HG03135 (cell line): ENCODE measurements at regions not wholly inside any gene's neighbourhood (a gene's known extent, or its start where the extent isn't known, plus 50 kb on each side); places are given as distances from the start of the nearest gene placed in this dataset.

Experiments
- ATAC-seq: cut with Tn5 transposase; IDR thresholded peaks from one replicate; pipeline ENCODE4 v1.9.1; 2021; ENCODE audit warnings: mild to moderate bottlenecking, moderate library complexity; ENCODE audit not compliant: unreplicated experiment

DNA sequence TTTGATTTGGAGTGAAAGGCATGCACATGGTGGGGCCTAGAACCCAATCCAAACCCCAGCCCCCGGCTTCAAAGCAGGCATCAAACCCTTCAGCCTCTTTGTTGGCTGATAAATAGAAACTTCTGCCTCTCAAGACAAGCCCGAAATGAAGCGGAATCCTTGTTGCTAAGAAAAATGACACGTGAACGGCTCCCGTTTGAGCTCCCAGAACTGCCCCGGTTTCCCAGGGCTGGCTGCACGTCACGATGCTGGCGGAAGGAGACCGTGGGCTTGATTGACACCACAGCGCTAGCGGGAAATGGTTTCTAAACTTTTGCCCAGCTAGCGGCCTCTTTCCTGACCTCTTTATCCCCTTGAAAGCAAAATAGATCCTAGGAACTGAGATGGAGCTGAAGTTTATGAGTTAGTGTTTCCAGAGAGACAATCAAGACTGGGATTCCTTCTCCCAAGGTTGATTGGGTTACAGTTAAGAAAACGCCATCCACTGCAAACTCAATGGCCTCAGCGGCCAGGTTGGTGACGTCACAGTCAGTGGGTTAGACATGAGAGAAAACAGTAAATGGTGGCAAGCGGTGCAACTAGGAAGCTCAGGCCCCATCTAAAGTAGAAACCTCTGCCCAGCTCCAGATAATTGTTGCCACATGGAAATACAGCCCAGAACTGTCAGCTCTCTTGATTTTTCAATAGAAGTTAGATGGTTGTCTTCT, 117.0 kb downstream of the ANKRD60 start:
- ATAC-seq, result no peak

DNA sequence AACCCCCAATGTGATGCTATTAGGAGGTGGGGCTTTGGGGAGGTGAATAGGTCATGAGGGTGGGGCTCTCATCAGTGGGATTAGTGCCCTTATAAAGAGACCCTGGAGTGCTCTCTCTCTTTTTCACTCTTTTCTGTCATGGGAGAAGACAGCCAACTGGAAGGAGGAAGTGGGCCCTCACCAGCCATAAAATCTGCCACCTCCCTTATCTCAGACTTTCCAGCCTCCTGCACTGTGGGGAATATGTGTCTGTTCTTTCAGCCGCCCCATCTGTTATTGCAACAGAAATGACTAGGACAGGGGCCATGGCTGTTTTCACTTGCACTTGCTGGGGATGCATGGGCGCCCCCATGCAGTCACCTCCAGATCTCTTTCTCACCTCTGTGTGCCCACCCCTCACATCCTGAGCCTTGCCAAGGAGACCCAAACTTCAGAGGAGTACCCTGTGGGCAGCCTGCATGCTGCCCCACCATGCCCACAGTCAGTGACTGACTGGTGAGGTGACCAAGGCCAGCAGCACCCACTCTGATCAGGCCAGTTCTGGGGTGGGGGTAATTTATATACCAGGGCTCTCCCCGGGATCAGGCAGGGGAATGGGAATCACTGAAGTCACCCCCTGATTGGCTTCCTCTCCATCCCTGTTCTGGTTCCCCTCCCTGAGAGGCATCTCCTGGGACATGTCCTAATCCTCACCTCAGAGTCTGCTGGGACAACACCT, 118.4 kb downstream of the ANKRD60 start:
- ATAC-seq, result no peak

DNA sequence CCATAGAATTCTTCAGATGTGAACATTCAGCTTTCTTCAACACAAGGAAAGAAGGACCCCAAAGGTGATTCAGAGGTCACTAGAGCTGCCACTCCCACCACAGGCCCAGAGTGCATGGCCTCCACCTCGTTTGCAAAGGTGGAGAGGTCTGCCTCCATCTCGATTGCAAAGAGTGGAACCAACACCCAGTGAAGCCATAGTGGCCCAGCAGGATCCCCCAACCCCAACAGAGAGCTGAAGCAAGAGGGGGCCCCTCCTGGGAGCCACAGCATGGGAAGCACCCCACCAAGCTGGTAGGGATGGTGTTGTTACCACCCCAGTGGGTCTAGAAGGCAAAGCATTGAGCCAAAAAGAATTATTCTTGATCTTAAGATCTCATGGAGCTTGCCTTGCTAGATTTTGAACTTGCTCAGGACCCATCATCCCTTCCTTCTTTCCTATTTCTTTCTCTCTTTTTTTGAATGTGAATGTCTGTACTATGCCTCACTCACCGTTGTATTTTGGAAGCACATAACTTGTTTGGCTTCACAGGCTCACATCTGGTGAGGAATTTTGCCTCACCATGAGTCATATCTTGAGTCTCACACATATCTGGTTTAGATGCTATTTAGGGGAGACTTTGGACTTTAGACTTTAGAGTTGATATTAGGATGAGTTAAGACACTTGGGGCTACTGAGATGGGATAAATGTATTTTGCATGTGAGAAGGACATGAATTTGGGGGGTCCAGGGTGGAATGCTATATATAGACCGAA, 119.2 kb downstream of the ANKRD60 start:
- ATAC-seq, result no peak

DNA sequence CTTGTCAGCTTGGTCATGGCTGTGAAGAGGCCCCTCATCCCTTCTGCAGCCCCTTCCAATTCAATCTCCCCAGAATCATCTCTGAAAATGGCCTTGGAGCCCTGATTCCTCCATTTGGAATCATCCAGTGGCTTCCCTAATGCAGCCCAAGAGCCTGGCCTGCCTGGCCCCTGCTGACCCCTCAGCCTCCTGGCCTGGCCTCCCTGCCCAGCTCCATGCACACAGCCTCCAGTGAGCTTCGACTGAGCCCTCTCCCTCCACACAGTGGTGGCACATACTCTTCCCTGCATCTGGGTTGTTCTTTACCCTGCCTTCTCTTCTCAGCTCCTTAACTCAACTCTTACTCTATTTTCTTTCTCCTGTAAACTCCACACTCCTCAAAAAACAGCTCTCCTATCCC, 120.9 kb downstream of the ANKRD60 start:
- no peak for ATAC-seq

DNA sequence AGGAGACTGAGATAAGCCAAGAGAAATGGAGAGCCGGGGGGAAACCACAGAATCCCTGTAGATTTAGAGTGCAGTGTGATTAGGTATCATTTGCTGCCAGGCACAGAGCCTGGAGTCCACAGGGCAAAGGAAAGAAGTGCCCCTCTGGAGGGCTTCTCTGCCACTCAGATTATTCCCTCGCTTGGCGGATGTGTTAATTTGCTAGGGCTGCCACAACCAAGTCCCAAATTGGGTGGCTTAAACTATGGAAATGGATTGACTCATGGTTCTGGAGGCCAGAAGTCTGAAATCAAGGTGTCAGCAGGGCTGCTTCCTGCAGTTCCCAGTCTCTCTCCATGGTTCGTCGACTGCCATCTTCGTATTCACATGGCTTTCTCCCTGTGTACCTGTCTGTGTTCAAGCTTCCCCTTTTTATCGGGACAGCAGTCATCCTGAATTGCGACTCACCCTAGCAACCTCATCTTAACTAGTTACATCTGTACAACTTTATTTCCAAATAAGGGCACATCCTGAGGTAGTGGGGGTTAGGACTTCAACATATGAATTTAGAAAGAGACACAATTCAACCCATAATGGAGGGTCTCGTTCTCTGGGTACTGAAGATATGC, 122.2 kb downstream of the ANKRD60 start:
- ATAC-seq, result no peak

DNA sequence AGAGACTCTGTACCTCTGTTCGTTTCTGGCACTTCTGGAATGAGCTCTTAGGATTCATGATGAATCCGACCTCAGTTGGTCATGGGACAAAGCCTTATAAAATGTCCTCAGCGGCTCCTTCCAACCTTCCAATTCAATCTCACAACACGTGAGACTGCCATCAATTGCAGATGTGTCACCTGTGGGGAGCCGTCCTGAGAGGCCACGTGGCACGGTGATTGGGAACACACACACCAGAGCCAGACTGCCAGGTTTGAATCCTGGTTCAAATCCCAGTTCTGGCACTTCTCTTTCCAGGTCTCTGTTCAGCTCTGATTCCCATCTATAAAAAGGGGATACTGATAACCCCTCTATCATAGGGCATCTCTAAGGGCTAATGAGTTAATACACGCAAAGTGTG, 124.5 kb downstream of the ANKRD60 start:
- no peak for ATAC-seq

DNA sequence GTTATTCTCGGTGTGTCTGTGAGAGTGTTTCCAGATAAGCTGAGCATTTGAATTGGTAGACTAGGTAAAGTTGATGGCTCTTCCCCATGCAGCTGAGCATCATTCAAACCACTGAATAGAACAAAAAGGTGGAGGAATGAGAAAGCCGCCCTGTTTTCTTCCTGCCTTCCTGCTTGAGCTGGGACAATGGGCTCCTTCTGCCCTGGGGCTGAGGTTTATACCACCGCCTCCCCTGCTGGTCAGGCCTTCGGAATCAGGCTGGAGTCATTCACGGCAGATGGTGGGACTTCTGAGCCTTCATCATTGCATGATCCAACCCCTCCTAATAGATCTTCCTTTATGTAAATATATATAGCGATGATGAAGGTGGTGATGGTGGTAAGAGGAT, 124.9 kb downstream of the ANKRD60 start:
- ATAC-seq, result no peak

DNA sequence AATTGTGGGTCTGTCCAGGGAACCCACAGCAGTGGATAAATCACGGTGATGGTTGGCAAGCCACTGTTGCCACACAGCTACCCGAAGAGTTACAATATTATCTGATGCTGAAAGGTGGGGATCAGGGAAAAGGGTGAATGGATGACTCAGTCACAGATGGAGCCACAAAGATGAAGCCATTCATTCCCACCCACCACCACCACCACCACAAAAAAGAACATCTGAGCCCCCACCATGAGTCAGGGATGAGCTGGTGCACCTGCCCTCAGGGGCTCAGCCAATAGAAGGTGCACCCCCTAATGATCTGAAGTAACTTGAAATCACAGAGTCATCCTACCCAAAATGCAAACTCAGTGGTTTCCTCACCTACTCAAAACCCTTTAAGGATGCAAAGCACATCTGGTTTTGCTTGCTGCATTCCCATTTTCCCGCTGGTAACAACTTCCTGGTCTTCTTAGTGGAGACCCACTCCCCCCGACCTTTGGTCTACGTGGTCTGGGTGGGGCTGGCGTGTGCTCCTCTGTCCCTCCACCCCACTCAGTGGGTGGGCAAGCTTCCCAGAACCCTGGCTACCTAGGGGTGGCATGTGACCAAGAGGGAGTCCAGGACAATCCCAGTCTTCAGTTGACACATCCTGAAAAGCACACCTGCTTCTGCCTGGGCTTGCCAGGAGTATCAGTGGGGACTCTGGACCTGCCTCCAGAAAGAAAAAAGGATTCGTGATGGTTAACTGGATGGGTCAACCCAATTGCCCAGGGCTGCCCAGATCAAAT, 125.5 kb downstream of the ANKRD60 start:
- ATAC-seq, result no peak

DNA sequence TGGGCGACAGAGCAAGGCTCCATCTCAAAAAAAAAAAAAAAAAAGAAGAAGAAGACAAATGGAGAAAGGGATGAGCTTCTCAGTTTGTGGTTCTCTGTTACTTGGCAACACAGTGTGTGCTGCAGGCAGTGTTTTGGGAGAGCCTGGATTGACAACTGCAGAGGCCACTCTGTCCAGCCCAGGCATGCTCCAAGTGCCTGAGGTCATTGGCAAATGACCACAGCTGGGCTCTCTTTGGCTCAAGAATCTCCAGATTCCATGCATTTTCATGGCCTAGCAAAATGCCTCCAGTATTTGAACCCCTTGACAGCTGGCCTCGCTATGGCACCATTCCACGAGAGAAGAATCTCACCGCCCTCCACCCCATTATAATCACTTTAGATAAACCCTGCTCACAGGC, 126.2 kb downstream of the ANKRD60 start:
- ATAC-seq, result no peak

DNA sequence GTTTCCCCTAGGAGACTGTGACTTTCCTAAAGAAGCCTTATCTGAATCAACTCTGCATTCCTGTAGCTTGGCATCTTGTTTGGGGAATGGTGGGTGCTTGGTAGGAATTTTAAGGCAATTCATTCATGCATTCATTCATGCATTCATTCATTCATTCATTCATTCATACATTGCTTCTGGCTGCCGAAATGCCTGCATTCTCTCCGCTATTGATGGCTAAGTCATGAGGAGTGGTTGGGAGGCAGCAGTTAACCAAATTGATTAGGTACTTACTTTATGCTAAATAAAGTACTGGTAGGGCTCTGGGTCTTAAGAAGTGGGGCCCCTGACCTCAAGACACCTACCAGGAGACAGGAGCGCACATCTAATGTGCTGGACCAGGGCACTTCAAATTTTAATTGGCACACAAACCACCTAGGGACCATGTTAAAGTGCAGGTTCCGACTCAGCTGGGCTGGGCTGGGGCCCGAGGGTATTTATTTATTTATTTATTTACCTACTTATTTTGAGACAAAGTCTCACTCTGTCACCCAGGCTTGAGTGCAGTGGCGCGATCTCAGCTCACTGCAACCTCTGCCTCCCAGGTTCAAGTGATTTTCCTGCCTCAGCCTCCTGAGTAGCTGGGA, 127.6 kb downstream of the ANKRD60 start:
- ATAC-seq, result no peak

DNA sequence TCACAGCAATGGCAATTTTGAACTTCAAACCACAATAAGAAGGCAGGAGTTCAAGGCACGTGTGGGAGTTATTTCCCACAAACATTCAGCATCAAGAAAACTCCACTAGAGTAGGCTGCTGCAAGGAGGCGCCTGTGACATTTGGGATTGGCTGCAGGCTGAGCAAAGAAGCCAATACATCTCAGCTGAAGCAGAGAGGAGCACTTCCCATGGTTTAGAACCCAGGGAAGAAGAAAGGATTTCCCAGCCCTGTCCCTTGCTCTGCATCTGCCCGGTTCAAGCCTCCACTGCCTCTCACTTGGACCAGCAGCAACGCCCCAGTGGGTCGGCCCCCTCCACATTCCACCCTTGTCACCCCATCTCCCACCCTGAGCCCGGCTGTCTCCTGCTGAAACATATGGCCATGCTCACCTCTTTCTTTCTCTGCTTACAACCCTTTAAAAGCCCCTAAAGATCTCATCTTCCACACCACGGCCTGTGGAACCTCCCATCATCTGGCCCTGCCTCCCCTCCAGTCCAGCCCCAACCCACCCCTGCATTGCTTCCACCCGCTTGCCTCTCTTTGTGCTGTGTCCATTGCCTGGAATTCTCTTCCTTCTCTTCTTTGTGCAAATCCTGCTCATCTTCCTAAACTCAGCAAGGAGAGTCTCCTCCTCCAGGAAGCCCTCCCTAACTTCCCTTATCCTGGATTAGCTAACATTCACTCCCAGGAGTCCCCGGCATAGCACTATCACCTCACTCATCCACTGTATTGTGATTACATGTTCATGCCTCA, 128.3 kb downstream of the ANKRD60 start:
- no peak for ATAC-seq

DNA sequence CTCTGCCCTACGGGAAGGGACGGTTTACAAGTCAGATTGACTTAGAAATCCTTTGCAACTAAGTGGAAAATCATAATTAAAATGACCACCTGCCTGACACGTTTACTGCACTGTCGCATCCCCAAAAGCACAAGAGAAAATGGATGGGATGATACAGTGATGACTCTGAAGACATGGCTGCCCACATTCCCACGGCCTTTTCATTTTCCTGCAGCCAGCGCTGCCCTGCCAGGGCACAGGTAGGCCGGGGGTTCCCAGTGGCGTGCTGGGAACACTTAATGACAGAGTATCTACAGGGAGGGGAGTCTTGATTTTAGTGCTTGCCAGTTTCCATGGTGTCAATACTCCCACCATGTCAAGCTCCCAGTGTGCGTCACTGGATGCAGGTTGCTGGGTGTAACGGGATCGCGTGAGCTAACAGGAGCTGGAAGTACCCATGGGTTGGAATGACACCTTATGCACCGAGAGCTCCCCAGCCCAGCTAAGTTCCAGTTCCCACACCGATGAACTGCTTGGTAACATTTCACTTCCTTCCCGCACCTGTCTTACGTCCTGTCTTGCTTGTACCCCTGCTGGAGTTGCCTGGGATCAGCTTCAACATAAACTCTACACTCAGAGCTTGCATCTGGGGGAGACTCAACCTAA, 129.0 kb downstream of the ANKRD60 start:
- no peak for ATAC-seq

DNA sequence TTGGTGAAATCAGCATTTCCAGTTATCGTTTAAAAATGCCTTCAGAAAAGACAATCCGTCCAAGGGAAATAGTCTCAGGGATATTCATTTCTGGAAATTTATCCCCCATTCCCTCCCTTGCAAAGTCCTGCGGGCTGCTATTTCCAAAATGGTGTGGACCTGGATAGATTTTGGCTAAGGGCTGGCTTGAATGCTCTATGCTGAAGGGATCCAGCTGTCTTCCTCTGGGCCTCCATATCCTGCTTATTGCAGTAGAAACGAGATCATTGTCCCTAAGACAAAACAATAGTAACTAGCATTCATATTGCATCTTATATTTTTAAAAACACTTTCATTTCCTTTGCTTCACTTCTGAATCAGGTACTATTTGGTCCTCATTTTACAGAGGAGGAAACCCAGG, 129.9 kb downstream of the ANKRD60 start:
- ATAC-seq, result no peak

DNA sequence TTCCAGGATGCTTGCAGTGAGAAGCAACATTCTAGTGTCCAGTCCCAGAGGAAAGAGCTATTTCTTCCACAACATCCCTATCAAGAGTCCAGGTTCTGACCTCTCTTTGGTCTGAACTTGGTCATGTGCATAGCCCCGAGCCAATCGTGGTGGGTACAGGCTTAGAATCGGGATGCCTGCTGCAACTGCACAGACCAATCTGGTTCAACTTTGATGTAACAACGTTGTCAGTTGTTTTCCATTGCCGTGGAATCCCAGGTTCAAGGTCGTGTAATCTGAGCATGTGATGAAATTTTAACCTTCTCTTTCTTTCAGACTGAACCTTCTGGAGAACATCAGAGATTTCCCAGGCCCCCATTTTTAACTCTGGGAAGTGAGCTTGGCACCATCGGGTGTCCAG, 130.5 kb downstream of the ANKRD60 start:
- ATAC-seq, result no peak

DNA sequence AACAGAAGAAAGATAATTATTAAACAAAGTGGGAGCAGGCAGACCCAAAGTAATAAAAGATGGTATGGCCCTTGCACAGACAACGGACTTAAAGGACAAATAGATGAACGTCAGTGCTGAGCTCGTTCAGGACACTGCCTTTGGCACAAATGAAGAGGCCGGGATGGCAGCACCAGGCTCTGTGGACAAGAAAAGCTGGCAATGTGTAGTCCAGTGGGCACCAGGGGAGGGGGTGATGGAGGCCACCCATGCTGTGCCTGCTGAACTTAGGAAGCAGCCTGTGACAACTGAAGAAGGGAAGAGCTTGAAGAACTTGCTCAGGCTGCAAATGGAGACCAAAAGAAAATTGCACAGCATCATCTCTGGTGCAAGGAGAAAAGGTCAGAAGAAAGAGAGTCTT, 131.0 kb downstream of the ANKRD60 start:
- no peak for ATAC-seq

DNA sequence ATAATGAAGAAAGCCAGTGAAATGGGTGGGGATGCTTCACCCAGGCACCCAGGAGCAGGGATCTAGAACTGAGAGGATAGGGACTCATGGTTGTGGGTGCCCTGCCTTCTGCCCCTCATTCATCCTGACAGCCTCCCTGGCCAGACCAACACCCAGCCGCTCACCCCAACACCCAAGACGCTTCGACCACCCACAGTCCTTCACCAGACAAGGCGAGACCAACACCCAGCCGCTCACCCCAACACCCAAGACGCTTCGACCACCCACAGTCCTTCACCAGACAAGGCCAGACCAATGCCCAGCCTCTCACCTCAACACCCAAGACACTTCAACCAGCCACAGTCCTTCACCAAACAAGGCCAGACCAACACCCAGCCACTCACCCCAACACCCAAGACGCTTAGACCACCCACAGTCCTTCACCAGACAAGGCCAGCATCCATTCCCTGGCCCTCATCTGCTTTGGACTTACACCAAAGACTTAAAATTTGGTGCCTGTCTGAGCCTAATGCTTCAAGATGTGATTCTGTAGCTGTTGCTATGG, 131.5 kb downstream of the ANKRD60 start:
- no peak for ATAC-seq

DNA sequence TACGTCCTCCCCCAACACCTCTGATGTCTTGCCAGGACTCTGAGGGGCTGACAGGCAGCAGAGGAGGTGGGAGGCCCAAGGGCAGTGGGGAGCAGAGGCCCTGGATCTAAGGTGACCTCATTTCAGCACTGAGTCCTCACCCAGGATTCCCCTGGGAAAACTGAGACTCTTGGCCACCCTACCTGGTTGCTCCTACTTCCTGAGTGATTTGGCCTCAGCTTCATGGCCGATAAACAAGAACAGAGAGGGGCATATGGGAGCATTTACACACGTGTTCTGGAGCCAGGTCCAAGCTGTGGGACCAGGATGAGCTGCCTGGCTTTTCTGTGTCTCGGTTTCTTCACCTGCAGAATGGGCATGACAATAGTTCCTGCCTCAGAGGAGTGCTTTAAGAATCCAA, 133.8 kb downstream of the ANKRD60 start:
- no peak for ATAC-seq

DNA sequence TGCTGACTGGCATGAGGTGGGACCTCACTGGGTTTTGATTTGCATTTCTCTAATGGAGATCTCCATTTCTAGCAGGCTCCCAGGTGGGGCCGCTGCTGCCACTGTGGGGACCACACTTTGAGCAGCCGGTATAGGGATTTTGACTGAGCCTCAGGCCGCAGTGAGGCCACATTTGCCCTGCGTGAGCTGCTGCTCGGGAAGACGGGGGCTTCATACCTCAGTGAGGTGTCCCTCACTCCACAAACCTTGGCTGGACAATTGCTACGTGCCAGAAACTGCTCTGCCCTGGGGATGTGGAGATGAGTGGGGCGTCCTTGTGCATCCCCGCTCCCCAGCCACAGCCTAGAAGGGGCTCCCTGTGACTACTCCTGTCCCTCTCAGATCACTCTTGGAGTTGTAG, 134.3 kb downstream of the ANKRD60 start:
- no peak for ATAC-seq

DNA sequence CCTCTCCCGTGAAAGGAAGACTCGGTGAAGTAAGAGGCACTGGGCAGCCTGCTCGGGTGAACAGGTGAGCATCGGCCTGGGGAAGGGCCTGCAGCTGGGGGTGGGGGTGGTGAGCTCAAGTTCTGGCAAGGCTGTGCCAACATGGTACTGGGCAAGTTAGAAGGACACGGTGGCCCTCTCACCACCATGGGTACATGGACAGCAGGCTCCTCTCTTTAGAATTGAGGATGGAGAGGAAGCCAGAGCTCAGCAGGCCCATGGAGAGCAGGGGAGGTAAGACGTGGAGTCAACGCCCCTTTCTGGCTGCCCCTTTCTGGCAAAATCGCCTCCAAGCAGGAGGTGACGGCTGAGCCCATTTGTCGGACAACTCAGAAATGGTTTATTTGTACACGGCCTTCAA, 135.6 kb downstream of the ANKRD60 start:
- no peak for ATAC-seq
